ENCODE measurements at regions not wholly inside any gene's neighbourhood (a gene's known extent, or its start where the extent isn't known, plus 50 kb on each side); places are given as distances from the start of the nearest gene placed in this dataset.

GRCh38 chr10:128630787-128631252, 504.6 kb upstream of the MKI67 start:
- no peak overlapping the region for H3K27ac ChIP-seq (ENCODE audit: low read depth, low read length)
- no peaks in the 10 kb centered on the region for H3K36me3 ChIP-seq (ENCODE audit: control insufficient read depth, low read length)
- H4K20me1 ChIP-seq (ENCODE audit: control insufficient read depth, insufficient read depth, low read depth, low read length) = no peaks in the 10 kb centered on the region
- H3K9me3 ChIP-seq (ENCODE audit: control insufficient read depth, insufficient read depth, low read length) = no peaks in the 10 kb centered on the region
- H3K4me1 ChIP-seq (ENCODE audit: control insufficient read depth, low read length) = no peaks in the 10 kb centered on the region
- no peaks in the 10 kb centered on the region for H3K9me2 ChIP-seq (replicated peaks; ENCODE audit: control insufficient read depth, low read length)
- no peaks in the 10 kb centered on the region for H3K27me3 ChIP-seq (ENCODE audit: control insufficient read depth, low read length)
- no peak for TF ChIP-seq CTCF (IDR thresholded peaks at IDR 0.05; ENCODE audit: low read depth, low read length, poor library complexity, severe bottlenecking)
- TF ChIP-seq EZH2phosphoT487 (IDR thresholded peaks at IDR 0.05; ENCODE audit: borderline replicate concordance, low read length) = no peak
- no peak overlapping the region for H3K4me2 ChIP-seq (ENCODE audit: low read length)
- no peaks in the 10 kb centered on the region for H3F3A ChIP-seq (ENCODE audit: control insufficient read depth, insufficient read depth)
- H3K79me2 ChIP-seq (ENCODE audit: control insufficient read depth, low read length) = no peaks in the 10 kb centered on the region
- H3K4me3 ChIP-seq (ENCODE audit: low read length) = no peak overlapping the region

GRCh38 chr10:128631801-128632241, 505.6 kb upstream of the MKI67 start:
- Histone ChIP-seq H3K4me2 (ENCODE audit: low read length) (no peak overlapping the region), H3K27me3 (ENCODE audit: control insufficient read depth, low read length) (no peaks in the 10 kb centered on the region), H4K20me1 (ENCODE audit: control insufficient read depth, insufficient read depth, low read depth, low read length) (no peaks in the 10 kb centered on the region), H3K4me1 (ENCODE audit: control insufficient read depth, low read length) (no peaks in the 10 kb centered on the region), H3K27ac (ENCODE audit: low read depth, low read length) (no peak overlapping the region), H3K9me2 (replicated peaks; ENCODE audit: control insufficient read depth, low read length) (no peaks in the 10 kb centered on the region), H3K36me3 (ENCODE audit: control insufficient read depth, low read length) (no peaks in the 10 kb centered on the region), H3K79me2 (ENCODE audit: control insufficient read depth, low read length) (no peaks in the 10 kb centered on the region), H3K4me3 (ENCODE audit: low read length) (no peak overlapping the region), H3F3A (ENCODE audit: control insufficient read depth, insufficient read depth) (no peaks in the 10 kb centered on the region), H3K9me3 (ENCODE audit: control insufficient read depth, insufficient read depth, low read length) (no peaks in the 10 kb centered on the region)
- TF ChIP-seq EZH2phosphoT487 (IDR thresholded peaks at IDR 0.05; ENCODE audit: borderline replicate concordance, low read length) (no peak), CTCF (IDR thresholded peaks at IDR 0.05; ENCODE audit: low read depth, low read length, poor library complexity, severe bottlenecking) (peak; percentile 69)

- Histone ChIP-seq H3K27ac (ENCODE audit: low read depth, low read length) (no peak overlapping the region), H3K9me3 (ENCODE audit: control insufficient read depth, insufficient read depth, low read length) (no peaks in the 10 kb centered on the region), H3K79me2 (ENCODE audit: control insufficient read depth, low read length) (no peaks in the 10 kb centered on the region), H3K4me1 (ENCODE audit: control insufficient read depth, low read length) (no peaks in the 10 kb centered on the region), H3K9me2 (replicated peaks; ENCODE audit: control insufficient read depth, low read length) (no peaks in the 10 kb centered on the region), H3K4me2 (ENCODE audit: low read length) (no peak overlapping the region), H4K20me1 (ENCODE audit: control insufficient read depth, insufficient read depth, low read depth, low read length) (no peaks in the 10 kb centered on the region), H3K4me3 (ENCODE audit: low read length) (no peak overlapping the region), H3F3A (ENCODE audit: control insufficient read depth, insufficient read depth) (no peaks in the 10 kb centered on the region), H3K27me3 (ENCODE audit: control insufficient read depth, low read length) (no peaks in the 10 kb centered on the region), H3K36me3 (ENCODE audit: control insufficient read depth, low read length) (no peaks in the 10 kb centered on the region)
- TF ChIP-seq CTCF (IDR thresholded peaks at IDR 0.05; ENCODE audit: low read depth, low read length, poor library complexity, severe bottlenecking) (no peak), EZH2phosphoT487 (IDR thresholded peaks at IDR 0.05; ENCODE audit: borderline replicate concordance, low read length) (no peak)
Observed at GRCh38 chr10:128632694-128633093, 506.5 kb upstream of the MKI67 start.

Data from DOHH2 (cell line).